Esophagus squamous epithelium (tissue), 5 donors: ENCODE measurements at regions not wholly inside any gene's neighbourhood (a gene's known extent, or its start where the extent isn't known, plus 50 kb on each side); places are given as distances from the start of the nearest gene placed in this dataset.

Experiments used
- DNase-seq: peaks from one replicate; lab custom pipeline; 2025; lab: John Stamatoyannopoulos, UW
- H3K27ac ChIP-seq, 4 donors: fragments of 200-600 bp; sonication (generic); one replicate each; pipeline ENCODE4 v1.5.1; 2016 to 2019; ENCODE audit warnings: mild to moderate bottlenecking in 1 of 4
- H3K27me3 ChIP-seq, 4 donors: fragments of 200-600 bp; sonication (generic); 1 replicate in 3 of 4; 2 replicates in 1 of 4; pipeline versions ENCODE4 v1.5.1 to v1.6.0; 2017 to 2021; ENCODE audit warnings: antibody characterized with exemption in 1 of 4
- H3K36me3 ChIP-seq, 3 donors: fragments of 200-600 bp; sonication (generic); one replicate each; pipeline ENCODE4 v1.5.1; 2016 to 2019
- H3K4me1 ChIP-seq, 3 donors: fragments of 200-600 bp; sonication (generic); one replicate each; pipeline ENCODE4 v1.5.1; 2017 to 2019
- H3K4me3 ChIP-seq, 4 donors: fragments of 200-600 bp; sonication (generic); 1 replicate in 3 of 4; 2 replicates in 1 of 4; pipeline ENCODE4 v1.5.1; 2016 to 2019; ENCODE audit warnings: mild to moderate bottlenecking in 2 of 4, moderate library complexity in 1 of 4
- H3K9me3 ChIP-seq, 3 donors: fragments of 200-600 bp; sonication (generic); one replicate each; pipeline ENCODE4 v1.5.1; 2016 to 2019
- CTCF ChIP-seq, 6 experiments: fragments of 450-650 bp in 4 of 6; fragments of 200-600 bp in 2 of 6; sonication (generic) in 2 of 6; IDR thresholded peaks; one replicate each; pipeline ENCODE4 v1.5.1; 2016 to 2019; ENCODE audit warnings: antibody characterized with exemption in 6 of 6, mild to moderate bottlenecking in 4 of 6, moderate library complexity in 4 of 6
- POLR2A ChIP-seq, 4 donors: fragments of 450-650 bp; IDR thresholded peaks; one replicate each; pipeline ENCODE4 v1.6.1; 2017; ENCODE audit warnings: antibody characterized with exemption in 4 of 4, mild to moderate bottlenecking in 4 of 4, moderate library complexity in 3 of 4
- WGBS, 2 donors: methylation state at CpG; one replicate each; pipeline ENCODE4 v1.1.5; 2018; 5-methylcytosine and 5-hydroxymethylcytosine counted together
- intact Hi-C: fragments of 100-400 bp; cut with DNase I; formaldehyde crosslinking; loops from one replicate; pipeline ENCODE4 v1.15.0; 2022
- donor health status: DM: yes; HTN: yes; CAD: no.

GRCh38 chr11:16543642-16544041 lies 187.3 kb upstream of the SOX6 start:
- Histone ChIP-seq H3K4me3 (no peak overlapping the region), H3K27ac (no peak overlapping the region), H3K27me3 (no peaks in the 10 kb centered on the region), H3K4me1 (no peaks in the 10 kb centered on the region), H3K36me3 (no peaks in the 10 kb centered on the region), H3K9me3 (peaks cover 0 to 16% (median 0%) of the 10 kb centered on the region in 3 donors)
- TF ChIP-seq CTCF (IDR thresholded peaks at IDR 0.05) (no peak), POLR2A (IDR thresholded peaks at IDR 0.05) (no peak)
- DNase-seq: no peak
- intact Hi-C loops: no loop called here
- 82 to 100% methylated on average over 1 of the region's 1 CpG for WGBS, 2 donors

GRCh38 chr11:16542353-16542752 lies 186.0 kb upstream of the SOX6 start:
- 83 to 92% methylated on average over 1 of the region's 1 CpG for WGBS, 2 donors

GRCh38 chr11:16536513-16536912 lies 180.2 kb upstream of the SOX6 start:
- H3K4me1 ChIP-seq: no peaks in the 10 kb centered on the region
- TF ChIP-seq POLR2A (IDR thresholded peaks at IDR 0.05): no peak
- WGBS, 2 donors: 60 to 93% methylated on average over 1 to 2 of the region's 9 CpGs

More at GRCh38 chr11:16542353-16542752, 186.0 kb upstream of the SOX6 start:
- Histone ChIP-seq H3K4me3 (no peak overlapping the region), H3K4me1 (no peaks in the 10 kb centered on the region), H3K36me3 (no peaks in the 10 kb centered on the region), H3K9me3 (peaks cover 0 to 8% (median 0%) of the 10 kb centered on the region in 3 donors), H3K27ac (no peak overlapping the region), H3K27me3 (no peaks in the 10 kb centered on the region)
- DNase-seq: no peak
- TF ChIP-seq CTCF (IDR thresholded peaks at IDR 0.05): no peak
- TF ChIP-seq POLR2A (IDR thresholded peaks at IDR 0.05): no peak
- intact Hi-C loops: no loop called here

GRCh38 chr11:16528639-16529038 lies 172.3 kb upstream of the SOX6 start:
- Histone ChIP-seq H3K36me3 (no peaks in the 10 kb centered on the region), H3K4me1 (peaks cover 0 to 14% (median 0%) of the 10 kb centered on the region in 3 donors), H3K4me3 (no peak overlapping the region), H3K27me3 (no peaks in the 10 kb centered on the region), H3K27ac (no peak overlapping the region), H3K9me3 (no peaks in the 10 kb centered on the region)
- intact Hi-C loops: no loop called here
- TF ChIP-seq CTCF (IDR thresholded peaks at IDR 0.05) (no peak), POLR2A (IDR thresholded peaks at IDR 0.05) (no peak)
- no peak for DNase-seq
- 33 to 57% methylated on average over 1 of the region's 1 CpG for WGBS, 2 donors

More at GRCh38 chr11:16536513-16536912, 180.2 kb upstream of the SOX6 start:
- intact Hi-C loops: no loop called here
- Histone ChIP-seq H3K27me3 (no peaks in the 10 kb centered on the region), H3K9me3 (peaks cover 0 to 5% (median 0%) of the 10 kb centered on the region in 3 donors), H3K27ac (no peak overlapping the region), H3K36me3 (no peaks in the 10 kb centered on the region), H3K4me3 (no peak overlapping the region)
- no peak for DNase-seq

GRCh38 chr11:16527525-16528246 lies 171.3 kb upstream of the SOX6 start:
- no peak for DNase-seq
- Histone ChIP-seq H3K9me3 (peaks cover 0 to under 1% (median 0%) of the 10 kb centered on the region in 3 donors), H3K4me1 (peaks cover 0 to 14% (median 0%) of the 10 kb centered on the region in 3 donors), H3K36me3 (no peaks in the 10 kb centered on the region), H3K27ac (no peak overlapping the region), H3K27me3 (no peaks in the 10 kb centered on the region), H3K4me3 (no peak overlapping the region)
- intact Hi-C loops: no loop called here
- 82 to 93% methylated on average over 7 of the region's 7 CpGs for WGBS, 2 donors
- TF ChIP-seq POLR2A (IDR thresholded peaks at IDR 0.05) (no peak), CTCF (IDR thresholded peaks at IDR 0.05) (no peak)
